SK-N-DZ (cell line): ENCODE measurements at regions not wholly inside any gene's neighbourhood (a gene's known extent, or its start where the extent isn't known, plus 50 kb on each side); places are given as distances from the start of the nearest gene placed in this dataset.

Source experiments
- DNase-seq: peaks from one replicate; pipeline ENCODE4 v3.0.0-alpha.2; 2015; ENCODE audit warnings: low spot score

GRCh38 chr4:149927514-149927913 lies 111.9 kb upstream of the IQCM start:
- DNase-seq, result no peak

- no peak for DNase-seq
These were observed 112.9 kb upstream of the IQCM start for GRCh38 chr4:149928507-149928906.

DNA sequence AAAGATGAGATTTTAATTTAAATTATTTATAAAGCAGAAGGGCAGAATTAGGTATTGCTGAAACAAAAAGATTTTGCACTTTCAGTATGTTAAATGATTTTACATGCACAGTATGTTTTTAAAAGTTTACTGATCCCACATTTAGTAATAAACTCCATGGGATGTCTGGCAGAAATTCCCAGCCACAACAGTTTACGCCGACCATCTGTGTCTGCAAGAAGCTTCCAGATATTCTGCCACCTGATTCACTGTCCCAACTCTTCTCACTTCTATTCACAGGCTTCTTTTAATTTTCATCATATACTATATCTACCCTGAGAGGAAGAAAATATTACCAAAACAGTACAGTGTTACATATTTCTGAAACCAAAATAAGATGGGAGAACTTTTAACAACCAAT lies 115.8 kb upstream of the IQCM start:
- DNase-seq, result no peak

DNA sequence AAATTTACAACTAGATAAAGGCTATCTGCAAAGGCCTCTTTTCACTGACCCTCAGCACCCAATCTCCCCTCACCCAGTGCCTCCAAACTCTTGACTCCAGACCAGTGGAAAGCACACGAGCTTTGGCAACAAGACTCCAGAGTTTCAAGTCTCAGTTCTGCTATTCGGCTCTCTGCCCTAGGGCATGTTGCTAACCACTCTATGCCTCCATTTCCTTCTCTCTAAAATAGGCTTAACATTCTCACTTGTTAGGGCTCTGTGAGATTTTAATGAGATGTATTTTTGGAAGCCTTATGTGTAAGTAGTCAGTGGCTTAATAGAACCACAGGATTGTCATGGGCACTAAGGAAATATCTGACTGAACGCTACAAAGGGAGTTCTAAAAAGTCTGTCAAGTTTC lies 116.5 kb upstream of the IQCM start:
- DNase-seq, result no peak

GRCh38 chr4:149933120-149933519 lies 117.5 kb upstream of the IQCM start:
- peak; percentile 52 for DNase-seq

GRCh38 chr4:149933883-149934282 lies 118.2 kb upstream of the IQCM start:
- no peak for DNase-seq

DNA sequence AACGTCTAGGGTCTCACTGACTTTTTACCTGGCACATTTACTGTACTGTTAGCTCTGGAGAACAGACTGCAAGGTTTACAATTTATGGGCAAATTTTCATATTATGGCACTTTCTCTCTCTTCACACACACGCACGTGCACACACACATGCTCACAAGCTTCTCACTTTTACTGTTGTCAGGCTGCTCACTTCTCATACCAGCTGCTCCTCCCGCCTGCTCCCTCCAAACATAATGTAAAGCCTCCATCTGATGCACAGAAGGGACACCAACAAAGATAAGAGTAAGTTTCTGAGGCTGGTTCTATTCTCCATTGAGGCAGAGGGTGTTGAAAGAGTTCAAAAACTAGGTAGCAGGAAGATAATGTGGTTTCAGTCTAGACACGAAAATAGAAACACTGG lies 128.9 kb upstream of the DCLK2 start:
- DNase-seq, result peak; percentile 15

- DNase-seq, result peak; percentile 84
These were observed 126.9 kb upstream of the DCLK2 start for GRCh38 chr4:149951152-149951900.

DNA sequence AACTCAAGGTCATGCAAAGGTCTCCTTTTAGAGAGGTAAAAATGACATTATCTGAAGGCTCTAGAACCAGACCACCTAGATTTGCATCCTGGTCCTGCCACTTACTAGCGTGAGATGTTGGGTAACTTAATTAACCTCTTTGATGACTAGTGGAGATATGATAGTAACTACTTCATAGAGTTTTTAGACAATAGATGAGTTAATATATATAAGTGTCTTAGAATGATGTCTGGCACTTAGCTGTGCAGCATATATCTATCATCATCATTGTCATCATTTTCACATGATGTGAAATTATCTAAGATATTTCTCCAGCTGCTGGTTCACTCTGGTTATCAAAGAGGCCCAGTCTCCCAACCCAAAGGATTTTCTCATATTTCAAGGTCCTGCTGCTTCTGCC lies 126.1 kb upstream of the DCLK2 start:
- peak; percentile 98 for DNase-seq

DNA sequence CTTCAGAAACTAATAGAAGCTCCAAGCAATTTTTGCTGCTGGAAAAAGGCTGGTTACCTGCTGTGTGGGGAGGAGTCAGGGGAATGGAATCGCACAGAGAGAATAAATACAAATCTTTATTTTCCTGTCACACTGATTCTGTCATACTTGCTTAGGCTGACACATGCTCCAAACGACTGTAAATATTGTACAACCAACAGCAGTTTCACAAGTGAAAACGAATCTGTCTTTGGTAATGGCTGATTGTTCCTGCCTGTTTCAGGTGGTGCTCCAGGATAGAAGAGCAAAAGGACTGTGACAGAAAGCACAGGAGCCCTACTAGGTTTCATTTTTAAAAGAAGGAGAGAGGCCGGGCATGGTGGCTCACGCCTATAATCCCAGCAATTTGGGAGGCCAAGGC lies 125.5 kb upstream of the DCLK2 start:
- DNase-seq, result no peak

- no peak for DNase-seq
These were observed 122.4 kb upstream of the DCLK2 start for GRCh38 chr4:149955780-149956390.

DNA sequence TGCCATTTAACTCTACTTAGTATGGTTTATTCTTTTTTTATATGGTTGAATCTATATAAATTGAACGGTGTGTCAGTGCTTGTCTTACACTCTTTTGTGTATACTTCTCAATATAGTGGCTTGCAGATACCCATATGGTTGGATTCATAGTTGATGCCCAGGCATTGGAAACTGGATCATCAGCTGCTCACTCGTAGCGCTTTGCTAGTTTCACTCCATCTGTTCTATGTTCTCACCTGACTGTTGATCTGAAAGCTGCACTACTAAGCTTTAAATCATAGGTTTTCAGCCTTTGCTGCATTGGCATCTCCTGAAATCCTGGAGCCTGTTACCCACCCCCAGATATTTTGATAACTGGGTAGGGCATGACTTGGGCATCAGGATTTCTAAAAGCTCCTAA lies 121.6 kb upstream of the DCLK2 start:
- DNase-seq, result no peak

- DNase-seq, result no peak
These were observed 116.2 kb upstream of the DCLK2 start for GRCh38 chr4:149961876-149962597.

DNA sequence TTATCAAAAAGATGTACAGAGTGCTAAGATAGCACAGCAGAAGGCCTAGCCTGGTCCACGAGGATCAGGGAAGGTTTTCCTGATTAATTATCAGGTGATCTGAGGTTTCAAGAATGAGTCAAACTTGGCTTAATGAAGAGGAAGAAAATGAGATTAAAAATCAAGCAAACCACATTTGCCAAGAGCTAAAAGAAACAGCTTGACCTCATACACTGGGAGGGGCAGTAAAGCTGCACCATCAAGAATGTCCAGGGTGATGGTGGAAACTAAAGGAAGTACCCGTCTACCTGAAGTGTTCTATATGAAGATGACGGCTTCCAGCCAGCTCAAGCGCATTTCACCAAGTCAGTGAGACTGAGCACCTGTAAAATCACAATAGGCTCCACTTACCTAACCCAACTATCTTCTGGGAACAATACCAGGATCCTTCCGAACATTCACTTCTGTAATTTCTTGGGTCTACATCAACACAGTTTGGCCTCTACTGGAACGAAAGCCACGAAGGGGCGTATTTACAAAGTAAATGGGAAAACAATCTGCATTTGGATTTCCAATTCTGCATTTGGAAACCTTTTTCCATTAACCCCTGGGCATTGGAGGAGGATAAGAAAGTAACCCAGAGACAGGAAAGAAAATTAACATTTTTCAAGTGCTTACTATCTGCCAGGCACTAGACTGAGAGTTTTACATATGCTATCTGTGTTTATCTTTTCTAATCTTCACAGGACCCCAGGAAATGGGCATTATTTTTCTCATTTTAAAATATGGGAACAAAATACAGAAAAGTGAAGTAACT lies 114.0 kb upstream of the DCLK2 start:
- no peak for DNase-seq

DNA sequence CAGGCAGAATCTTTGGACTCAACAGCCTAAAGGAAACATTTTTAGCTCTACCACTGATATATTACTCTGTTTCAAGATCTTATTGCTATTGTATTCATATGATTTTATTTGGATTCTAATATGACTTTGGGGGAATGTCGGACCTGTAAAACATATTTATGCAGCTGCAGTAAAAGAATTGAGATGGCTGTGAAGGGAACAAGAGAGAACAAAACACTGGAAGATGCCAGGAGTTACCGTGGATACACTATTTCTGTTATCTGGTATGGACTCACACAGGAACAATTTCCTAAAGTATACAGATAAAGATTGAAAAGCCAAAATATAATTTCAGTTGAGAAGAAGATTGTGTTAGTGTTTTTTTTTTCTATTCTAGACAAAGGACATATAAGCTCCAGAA lies 113.0 kb upstream of the DCLK2 start:
- DNase-seq, result no peak

DNA sequence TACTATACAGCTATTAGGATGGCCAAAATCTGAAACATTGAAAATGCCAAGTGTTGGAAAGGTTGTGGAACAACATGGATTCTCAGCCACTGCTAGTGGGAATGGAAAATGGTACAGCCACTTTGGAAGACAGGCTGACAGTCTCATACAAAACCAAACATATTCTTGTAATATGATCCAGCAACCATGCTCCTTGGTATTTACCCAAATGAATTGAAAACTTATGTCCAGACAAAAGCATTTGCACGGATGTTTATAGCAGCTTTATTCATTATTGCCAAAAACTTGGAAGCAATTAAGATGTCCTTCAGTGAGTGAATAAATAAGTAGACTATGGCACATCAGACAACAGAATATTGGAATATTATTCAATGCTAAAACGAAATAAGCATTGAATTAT lies 105.8 kb upstream of the DCLK2 start:
- DNase-seq, result no peak

DNA sequence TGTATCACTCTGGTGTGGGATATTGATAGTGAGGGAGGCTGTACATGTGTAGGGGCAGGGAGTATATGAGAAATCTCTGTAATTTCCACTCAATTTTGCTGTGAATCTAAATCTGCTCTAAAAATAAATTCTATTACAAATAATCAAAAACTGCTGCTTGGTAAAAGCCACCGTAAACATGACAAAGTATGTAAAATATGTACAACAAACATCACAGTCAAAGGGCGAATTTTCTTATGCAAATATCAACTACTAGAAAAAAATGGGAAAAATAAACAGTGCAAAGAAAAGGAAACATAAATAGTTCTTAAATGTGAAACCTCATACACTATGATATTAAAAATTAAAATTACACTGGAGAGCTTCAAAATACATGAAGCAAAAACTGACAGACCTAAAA lies 105.1 kb upstream of the DCLK2 start:
- DNase-seq, result no peak

- DNase-seq, result no peak
These were observed 103.1 kb upstream of the DCLK2 start for GRCh38 chr4:149975172-149975571.

DNA sequence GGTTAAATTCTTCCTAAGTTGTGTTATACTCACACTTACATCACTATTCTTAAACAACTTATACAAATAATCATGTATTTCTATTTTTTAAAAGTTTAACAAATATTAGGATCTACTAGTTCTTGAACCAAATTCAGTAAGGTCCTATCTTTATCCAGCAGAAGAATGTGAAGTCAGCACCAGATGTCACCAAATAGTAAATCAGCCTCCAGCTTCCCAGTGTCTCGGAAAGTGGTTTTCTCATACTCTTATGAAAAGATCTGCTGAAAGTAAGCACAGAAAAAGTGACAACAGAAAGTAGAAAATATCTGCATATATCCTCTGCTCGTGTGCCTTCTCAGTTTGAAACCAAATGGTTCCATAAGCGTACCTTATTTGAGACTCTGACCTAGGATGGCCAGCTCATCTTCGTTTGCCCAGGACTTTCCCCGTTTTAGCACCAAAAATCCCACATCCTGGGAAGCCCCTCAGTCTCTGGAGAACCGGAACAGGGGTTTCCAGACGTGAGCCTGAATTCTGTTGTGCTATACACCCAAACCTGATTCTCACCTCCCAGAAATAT lies 98.0 kb upstream of the DCLK2 start:
- no peak for DNase-seq

GRCh38 chr4:149980941-149981340 lies 97.3 kb upstream of the DCLK2 start:
- peak; percentile 68 for DNase-seq

- DNase-seq, result peak; percentile 31
These were observed 94.8 kb upstream of the DCLK2 start for GRCh38 chr4:149983401-149983800.

DNA sequence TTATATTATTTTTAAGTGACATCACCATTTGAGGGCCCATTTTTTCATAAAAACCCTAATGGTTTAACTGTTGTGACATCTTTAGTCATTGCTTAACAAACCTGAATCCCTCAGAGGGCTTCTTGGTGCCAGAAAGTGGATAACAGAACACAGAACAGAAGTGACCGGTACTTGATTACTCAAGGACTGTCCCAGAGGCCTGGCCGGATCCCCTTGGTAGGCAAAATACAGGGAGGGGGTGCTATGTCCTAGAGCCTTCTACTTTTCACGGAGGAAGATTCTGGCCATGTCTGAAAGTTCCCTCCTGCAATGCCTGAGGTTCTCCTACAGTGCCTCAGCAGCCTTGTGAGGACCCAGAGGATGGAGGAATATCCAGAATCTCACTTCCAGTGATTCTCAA lies 94.3 kb upstream of the DCLK2 start:
- DNase-seq, result no peak
